ENCODE measurements at regions not wholly inside any gene's neighbourhood (a gene's known extent, or its start where the extent isn't known, plus 50 kb on each side); places are given as distances from the start of the nearest gene placed in this dataset.

DNA sequence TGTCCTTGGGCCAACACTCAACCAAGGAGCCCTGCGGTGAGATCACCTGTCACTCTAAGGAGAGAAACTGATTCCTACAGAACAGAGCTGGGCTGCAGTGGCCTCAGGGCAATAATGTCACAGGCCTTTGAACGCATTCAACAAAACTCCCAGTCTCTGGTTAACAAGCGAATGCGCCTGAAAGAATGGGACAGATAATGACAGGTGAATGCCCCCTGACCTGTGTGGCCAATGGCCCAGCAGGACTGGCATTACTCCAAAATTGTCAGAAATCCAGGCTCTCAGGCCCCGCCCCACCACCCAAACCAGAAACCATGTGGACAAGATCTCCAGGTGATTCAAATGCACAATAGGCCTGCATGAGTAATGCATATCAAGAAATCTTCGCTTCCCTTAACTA is 277.7 kb upstream of the KLF6 start:
- DNase-seq, result no peak

DNA sequence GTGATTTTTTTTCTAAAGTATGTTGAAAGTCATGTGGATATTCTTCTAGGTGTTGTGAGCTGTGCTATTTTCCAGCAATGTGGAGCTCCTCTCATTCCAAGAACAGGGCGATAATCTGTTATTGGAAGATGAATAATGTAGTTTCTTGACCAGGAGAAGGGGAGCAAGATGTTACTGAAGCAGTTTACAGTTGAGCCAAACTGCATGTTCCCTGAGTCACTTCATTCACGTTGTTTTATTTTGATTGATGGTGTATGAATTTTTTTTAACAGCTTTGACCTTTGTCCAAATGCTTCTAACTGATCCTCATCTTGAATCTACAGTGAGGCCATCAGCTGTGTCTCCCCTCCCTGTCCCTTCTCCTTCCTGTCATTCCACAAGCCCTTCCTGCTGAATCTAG is 277.1 kb upstream of the KLF6 start:
- no peak for DNase-seq

DNA sequence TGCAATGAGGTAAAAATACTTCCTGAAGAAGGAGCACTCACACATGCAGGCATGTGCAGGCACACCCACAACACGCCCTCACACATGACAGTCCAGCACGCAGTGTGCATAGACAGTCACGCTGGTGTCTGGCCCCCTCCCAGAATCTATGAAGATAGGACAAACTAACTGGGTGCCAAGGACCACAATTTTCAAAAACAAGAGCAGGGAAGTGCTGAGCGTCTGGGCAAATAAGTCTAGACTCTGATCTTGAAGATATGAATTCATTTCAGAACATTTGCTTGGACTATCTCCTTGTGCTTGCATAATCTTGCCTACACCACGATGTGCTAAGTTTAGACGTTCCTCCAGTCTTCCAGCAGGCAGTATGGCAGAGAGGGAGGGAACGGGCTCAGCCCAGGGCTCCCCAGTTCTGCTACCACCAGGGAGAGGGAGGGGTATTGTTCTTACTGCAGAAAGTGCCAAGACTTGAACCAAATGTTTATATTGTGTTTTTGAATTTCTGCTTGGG is 276.5 kb upstream of the KLF6 start:
- DNase-seq, result no peak

GRCh38 chr10:4059471-4060138 is 274.6 kb upstream of the KLF6 start:
- no peak for DNase-seq

- DNase-seq, result no peak
Measured at GRCh38 chr10:4058514-4059029, 273.6 kb upstream of the KLF6 start.

- DNase-seq, result no peak
Measured at GRCh38 chr10:4057725-4058513, 272.9 kb upstream of the KLF6 start.

- no peak for DNase-seq
Measured at GRCh38 chr10:4057021-4057420, 272.0 kb upstream of the KLF6 start.

GRCh38 chr10:4054656-4055435 is 269.8 kb upstream of the KLF6 start:
- DNase-seq, result no peak

- no peak for DNase-seq
Measured at GRCh38 chr10:4053940-4054339, 268.9 kb upstream of the KLF6 start.

GRCh38 chr10:4051641-4052151 is 266.7 kb upstream of the KLF6 start:
- DNase-seq, result no peak

- DNase-seq, result no peak
Measured at GRCh38 chr10:4051011-4051640, 266.1 kb upstream of the KLF6 start.

DNA sequence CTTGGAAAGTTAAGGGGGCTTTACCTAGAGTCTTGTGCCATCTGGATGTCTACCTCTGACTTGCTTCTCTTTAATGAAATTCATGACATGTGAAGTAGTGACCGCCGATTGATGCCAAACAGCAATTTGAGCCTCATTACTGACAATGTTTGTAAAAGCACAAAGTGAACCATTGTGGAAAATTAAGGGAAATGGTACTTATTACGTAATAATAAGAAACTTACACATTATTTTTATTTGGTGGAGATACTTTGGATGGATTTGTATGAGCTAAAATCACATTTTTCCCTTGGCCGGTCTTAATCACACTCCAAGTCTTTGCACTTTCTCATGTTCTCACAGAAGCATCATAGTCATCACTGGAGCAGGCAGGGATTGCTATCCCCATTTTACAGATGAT is 265.1 kb upstream of the KLF6 start:
- no peak for DNase-seq

DNA sequence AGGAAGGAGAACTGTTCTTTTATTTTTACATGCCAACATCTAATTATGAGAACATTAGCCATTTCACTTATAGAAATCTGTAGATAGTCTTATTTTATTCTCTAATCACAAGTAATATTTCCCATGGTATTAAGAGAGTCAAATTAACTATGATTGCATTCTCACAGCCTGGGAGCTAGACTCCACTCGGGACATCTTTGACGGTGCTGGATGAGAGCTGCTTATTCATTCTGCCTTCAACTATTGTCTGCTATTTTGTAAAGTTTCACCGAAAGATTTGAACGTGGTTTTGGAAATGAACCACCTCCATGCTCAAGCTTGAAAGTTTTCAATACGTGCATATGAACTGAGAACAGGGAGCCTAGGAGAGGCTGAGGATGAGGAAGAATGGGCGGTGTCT is 264.3 kb upstream of the KLF6 start:
- no peak for DNase-seq

GRCh38 chr10:4048236-4048864 is 263.3 kb upstream of the KLF6 start:
- no peak for DNase-seq

DNA sequence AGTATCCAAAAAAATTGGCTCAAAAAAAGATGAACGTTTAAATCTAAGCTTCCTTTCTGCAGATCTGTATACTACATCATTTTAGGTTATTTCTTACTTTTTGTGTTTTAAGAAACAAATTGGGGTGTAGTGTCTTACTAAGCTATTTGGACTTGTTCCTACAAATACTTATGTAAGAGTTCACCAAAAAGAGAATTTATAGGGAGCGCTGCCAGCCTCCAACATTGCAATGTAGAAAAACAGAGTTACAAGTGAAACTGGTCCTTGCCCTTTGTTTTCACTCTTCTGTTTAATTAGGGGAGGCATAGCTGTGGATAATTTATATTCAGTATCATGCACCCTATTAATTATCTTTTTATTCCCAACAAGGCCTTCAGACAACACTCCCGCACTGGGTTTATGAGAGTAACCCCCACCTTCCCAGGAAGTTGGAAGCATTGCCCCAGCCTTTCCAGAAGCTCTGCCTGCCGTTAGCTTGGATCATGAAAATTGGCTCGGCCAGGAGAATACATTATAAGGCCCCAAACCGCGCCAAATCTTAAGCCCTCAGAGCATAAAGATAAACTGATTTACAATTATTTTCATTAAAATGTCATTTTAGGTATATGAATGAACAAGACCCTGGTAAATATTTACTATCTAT is 261.8 kb upstream of the KLF6 start:
- DNase-seq, result no peak

DNA sequence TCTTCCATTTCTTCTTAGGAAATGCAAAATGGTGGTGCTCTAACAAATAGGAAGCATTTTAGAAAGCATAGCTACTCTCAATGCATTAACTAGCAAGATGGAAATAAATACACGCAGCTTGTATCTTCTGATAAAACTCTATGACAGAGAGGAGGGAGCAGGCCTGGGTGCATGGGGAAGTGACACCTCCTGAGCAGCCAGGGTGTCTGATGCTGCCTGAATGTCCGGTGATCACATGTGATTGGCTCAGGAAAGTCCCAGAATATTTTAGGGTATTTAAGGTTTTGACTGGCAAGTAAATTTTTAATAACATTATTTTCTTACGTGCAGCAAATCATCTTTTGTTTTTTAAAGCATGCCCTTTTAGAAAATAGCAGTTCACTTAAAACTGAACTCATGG is 261.0 kb upstream of the KLF6 start:
- DNase-seq, result no peak

DNA sequence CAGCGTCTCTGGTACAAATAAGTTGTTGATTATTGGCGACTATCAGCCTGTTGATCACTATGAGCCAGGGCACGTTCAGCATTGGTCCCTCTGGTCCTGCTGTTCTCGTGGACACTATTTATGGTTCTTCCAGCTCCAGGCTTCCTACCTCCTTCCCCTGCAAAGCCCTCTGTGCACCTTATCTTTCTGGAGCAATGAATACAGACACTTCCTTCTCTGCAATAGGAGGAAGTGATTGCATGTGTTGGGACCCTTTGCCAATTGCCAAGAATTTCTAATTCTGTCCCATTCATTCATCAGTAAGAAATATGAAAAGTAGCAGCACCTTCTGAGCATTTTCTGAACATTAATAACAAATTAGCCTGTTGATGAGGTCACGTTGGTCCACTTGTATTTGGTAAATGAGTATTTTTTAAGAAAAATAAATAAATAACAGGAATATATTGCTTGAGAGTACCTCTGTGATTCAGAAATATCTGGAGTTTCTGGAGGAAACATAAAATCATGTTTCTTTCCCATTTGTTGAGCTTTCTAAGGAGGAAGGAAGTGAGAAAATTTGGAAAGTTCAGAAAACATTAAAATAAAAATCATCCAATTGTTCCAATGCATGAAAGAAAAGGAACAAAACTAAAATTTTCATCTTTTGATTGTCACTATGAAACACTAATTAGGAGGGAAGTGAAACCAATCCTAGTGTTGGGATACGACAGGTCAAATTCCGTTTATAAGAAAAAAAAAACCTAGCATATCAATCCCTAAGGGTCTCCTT is 259.1 kb upstream of the KLF6 start:
- DNase-seq, result no peak

GRCh38 chr10:4041635-4042034 is 256.6 kb upstream of the KLF6 start:
- no peak for DNase-seq

DNA sequence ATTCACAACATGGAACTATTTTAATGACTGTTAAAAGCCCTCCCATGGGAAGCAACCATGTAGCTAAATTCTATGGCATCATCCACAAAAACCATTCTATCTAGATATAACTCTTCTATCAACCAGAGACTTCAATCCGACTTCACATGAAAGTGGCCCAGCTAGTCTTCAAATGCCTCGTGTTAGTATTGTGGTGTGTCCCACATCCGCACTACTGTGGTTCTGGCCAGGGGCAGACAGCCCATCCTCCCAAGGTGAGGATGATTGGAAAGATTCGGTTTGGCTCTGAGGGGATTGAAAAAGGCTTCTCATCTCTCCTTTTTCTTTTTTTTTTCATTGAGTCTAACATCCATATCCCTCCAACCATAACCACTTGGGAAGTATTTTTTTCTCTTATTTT is 253.0 kb upstream of the KLF6 start:
- DNase-seq, result no peak

GRCh38 chr10:4035599-4035945 is 250.6 kb upstream of the KLF6 start:
- no peak for DNase-seq

All from activated CD4-positive, CD25-positive, alpha-beta regulatory T cell treated with anti-CD3 and anti-CD28 coated beads, Interleukin-2, amount 50 U/mL, for 72 hours (primary cell).